Fibroblast of skin of abdomen (primary cell): ENCODE measurements at regions not wholly inside any gene's neighbourhood (a gene's known extent, or its start where the extent isn't known, plus 50 kb on each side); places are given as distances from the start of the nearest gene placed in this dataset.

Source experiments
- DNase-seq: peaks from one replicate; pipeline ENCODE4 v3.0.0-alpha.2; 2013

DNA sequence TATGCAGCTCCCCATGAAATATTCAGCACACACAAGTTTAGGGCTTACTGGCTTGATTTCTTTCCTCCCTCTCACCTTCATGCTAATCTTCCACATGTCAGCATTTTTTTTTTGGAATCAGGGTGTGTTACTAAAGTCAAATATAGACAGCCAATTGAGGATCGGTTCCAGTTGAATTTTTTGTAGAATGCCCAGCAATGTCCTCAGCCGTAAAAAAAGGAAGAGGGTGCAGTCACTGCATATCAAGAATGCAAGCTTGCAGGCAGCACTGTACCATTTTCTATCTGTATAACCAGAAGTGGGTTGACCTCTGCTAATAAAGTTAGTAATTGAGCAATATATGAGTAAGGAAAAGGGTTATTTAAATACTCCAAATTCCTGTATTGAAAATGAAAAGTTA, 51.4 kb upstream of the CHMP2B start:
- DNase-seq: no peak

DNA sequence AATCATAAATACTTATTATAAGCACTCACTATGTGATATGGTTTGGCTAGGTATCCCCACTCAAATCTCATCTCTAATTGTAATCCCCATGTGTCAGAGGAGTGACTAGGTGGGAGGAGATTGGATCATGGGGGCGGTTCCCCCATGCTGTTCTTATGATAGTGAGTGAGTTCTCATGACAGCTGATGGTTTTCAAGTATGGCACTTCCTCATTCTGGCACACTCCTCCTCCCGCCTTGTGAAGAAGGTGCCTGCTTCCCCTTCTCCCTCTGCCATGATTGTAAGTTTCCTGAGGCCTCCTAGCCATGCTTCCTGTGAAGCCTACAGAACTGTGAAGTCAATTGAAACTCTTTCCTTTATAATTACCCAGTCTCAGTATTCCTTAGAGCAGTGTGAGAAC, 53.3 kb upstream of the CHMP2B start:
- no peak for DNase-seq

DNA sequence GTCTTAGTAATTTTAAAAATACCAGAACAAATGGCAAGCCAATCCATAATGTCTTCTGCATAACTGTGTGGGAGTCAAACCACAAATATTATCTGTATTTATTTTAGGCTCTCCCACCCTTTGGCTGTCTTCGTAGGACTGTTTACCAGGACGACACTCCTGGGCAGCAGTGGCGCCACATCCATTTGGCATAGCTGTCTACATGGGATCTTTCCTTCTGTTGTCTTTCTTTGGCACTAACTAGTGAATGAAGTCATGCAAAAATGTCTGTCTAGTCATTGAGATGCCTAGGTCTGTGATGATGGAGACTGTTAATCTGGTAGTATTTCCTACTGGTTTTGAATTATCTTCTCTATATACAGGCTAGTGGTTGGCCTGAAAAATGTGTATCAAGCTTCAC, 54.0 kb upstream of the CHMP2B start:
- DNase-seq: no peak

DNA sequence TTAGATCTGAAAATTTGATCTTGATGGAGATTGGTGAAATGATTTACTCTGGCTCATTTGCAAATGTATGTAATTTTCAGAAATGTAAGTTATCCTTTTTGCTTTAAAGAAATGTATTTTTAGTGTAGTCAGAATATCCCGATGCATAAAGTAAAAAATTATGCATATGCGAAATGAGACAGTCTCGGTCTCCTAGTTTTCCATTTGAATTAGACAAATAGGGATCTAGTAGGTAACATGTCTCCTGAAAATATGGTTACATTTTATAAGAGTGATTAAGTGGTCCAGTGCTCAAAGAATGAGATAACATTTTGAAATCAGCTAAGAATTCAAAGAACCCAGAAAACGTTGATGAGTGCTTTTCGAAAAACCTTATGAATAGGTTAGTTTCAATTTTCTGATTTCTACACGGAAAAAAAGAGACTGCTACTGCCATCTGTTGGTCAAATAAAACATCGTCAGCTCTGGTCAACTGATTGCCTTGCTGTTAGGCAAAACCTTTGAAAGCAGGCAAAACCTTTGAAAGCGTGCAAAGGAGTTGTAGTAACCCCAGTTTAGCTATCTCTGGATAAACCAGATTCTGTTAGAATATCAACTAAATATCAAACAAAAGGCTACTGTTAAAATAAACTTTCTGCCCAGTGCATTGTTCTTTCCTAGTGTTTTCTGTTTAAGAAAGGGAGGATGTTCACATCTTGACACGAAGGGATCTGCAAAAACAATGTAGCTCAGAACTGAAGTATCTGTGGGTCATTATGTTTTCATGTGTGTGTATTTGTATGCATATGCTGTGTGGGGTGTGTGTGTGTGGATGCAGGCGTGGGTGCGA, 59.3 kb upstream of the CHMP2B start:
- DNase-seq: peak; percentile 58

DNA sequence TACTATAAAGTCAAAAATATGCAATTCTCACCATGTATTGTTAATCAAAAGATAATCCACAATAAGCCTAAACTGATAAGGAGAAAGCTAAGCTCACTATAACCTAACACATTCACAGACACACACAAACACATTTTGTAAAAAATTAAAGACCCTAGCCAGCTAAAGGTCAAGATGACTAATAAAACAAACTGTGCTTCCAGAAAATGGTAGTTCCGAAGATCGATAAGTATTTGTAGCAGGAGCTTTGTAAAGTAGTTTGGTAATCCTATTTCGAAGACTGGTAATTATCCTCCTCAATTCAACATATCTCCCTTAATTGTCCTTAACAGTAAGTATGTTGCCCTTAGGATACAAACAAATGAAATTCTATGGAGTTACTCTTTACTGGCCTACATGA, 62.9 kb upstream of the CHMP2B start:
- DNase-seq: no peak

DNA sequence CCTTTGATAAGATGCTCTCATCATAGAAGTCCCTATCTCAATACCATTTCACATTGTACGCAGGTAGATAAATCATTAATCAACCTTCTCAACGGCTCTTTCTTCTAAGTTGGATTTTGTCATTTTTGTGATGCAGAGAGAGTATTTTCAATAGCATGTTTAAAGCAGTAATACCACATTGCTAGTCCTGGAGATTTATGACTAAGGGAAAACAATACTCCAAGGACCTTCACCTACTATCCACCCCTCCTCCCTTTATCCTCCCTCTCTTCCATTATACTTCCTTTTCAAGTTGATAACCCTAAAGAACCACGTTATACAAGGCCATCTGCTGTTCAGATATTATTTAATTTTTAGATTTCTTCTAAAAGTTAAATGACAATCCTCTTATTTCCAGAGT, 65.3 kb upstream of the CHMP2B start:
- no peak for DNase-seq

DNA sequence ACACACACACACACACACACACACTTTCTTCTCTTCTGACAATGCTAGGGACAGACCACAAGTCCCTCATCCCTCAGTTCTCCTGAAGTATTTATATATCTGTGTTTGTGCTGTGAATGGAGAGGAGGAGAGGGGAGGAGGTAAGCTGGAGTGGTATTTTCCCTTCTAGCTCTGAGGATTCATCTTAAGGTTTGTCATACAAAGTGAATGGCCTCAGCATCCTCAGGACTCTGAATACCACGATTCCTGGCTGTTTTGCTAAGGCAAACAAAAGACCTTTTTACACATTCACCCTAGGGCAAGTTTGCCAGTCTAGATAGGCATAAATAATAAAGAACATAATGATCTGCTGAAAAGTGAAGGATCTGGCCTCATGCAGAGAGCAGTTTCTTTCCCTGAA, 65.7 kb upstream of the CHMP2B start:
- DNase-seq: no peak

DNA sequence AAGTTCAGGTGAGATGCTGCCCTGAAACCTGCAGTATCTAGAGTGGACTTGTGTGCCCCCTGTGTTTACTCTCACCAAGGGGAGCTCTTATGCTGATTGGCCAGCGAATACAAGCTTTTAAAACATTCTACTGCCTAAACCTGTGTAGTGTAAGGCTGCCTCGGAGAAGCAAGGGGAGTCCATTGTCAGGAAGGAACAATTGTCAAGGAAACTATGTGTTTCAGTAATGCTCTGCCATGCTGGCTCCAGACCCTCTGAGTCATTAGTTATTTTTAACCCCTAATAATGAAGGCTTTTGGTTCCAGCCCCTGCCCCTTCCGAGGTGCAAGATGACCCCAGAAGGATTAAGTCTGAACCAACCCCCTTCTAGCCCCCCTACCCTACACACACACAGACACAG, 66.1 kb upstream of the CHMP2B start:
- no peak for DNase-seq

DNA sequence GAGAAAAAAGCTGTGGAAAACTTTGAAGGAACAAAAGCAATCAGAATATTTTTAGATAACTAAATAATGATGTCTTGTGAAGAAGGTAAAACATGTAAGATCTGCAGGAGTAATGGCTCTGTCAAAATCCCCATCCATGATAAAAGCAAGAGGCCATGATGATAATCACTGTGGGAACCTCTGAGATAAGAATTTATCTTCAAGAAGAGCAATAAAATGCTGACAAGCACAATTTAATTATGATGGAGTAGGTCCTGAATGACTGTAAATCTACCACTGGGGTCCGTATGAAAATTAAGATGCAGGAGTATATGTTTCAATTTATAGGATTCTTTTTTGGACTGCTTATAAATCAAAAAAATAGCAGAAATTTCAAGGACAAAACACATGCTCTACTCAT, 68.3 kb upstream of the CHMP2B start:
- no peak for DNase-seq

DNA sequence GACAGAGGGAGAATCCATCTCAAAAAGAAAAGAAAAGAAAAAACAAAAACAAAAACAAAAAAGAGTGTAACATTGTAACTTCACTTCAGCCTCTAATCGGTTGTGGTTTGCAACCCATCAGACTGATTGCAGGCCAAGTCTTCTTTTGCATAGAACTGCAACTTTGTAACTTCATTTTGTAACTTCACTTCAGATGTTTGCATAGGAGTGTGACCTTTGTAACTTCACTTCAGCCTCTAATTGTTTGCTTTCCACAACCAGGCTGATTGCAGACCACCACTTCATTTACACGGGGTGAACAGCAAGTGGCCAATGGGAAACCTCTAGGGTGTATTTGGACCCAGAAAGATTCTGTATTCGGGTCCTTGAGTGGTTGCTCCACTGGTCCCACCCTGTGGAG, 79.1 kb upstream of the CHMP2B start:
- DNase-seq: no peak

DNA sequence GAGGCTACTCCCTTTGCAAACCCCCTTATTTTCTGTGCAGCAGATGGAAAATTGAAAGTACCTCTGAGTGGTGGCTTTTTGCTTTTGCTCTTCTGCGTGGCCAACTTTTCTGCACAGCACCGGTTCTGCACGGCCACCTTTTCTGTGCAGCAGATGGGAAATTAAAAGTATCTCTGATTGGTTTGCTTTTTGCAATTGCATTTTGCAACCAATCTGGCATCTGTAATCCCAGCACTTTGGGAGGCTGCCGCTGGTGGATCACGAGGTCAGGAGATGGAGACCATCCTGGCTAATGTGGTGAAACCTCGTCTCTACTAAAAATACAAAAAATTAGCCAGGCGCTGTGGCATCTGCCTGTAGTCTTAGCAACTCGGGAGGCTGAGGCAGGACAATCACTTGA, 79.5 kb upstream of the CHMP2B start:
- DNase-seq: no peak

DNA sequence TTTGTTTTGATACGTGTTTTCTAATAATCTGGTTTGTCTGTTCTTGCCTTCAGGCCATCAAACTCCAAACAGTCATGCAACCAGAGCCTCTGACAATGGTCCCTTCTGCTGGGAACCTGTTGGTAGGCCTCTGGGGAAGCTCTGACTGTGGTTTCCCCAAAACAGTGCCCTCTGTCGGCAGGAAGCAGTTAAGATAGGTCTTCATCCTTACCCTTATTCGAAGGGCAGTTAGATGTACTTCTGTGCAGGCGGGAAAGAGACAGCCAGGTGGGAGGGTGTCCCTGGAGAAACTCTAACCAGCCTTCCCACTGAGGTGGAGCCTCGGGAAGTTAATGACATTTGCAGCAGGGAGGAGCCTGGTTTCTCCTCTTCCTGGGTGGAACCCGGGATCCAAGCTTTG, 81.6 kb upstream of the CHMP2B start:
- DNase-seq: no peak

DNA sequence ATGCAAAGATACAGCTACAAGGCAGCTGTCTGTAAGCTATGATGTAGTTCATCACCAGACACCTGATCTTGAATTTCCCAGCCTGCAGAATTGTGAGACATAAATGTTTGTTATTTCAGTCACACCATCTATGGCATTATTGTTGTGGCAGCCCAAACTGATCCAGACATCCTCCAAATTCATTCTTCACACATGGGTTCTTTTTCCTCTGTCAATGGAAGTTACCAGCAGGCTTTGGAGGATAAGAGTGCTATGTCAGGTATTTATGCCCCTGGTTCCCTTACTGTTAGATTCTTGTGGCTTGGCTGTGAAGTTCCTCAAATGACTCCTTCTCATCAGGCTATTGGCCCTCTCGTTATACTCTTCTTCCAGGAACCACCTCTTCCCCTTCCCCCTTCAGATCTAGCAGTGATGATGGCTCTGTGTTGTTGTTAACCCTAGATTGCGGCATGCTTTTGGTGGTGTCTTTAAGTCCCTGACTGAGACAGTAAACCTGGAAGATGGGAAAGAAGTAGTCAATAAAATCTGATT, 91.0 kb upstream of the CHMP2B start:
- DNase-seq: peak; percentile 21

DNA sequence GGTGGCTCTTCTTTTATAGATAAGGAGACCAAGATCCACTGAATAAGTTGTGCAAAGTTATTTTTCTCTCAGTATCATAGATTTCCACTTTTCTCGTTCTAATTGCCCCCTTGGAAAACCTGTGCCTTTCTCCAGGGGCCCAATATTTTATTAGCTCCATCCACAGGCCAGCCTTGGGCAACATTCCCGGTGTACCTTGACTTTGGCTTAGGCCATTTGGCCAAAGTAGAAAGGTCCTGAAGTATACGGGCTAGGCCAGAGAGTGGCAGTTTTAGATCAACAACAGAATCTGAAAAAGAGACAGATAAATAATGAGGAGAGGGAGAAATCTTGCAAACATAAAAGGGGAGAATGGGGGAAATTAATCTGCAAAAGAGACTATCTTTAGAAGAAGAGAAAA, 91.7 kb upstream of the CHMP2B start:
- DNase-seq: no peak

DNA sequence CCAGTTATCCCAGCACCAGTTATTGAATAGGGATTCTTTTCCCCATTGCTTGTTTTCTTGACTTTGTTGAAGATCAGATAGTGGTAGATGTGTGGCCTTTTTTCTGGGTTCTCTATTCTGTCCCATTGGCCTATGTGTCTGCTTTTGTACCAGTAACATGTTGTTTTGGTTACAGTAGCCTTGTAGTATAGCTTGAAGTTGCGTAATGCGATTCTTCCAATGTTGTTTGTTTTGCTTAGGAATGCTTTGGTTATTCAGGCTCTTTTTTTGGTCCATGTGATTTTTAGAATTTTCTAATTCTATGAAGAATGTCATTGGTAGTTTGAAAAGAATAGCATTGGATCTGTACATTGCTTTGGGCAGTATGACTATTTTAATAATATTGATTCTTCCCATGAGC, 94.3 kb upstream of the CHMP2B start:
- no peak for DNase-seq

DNA sequence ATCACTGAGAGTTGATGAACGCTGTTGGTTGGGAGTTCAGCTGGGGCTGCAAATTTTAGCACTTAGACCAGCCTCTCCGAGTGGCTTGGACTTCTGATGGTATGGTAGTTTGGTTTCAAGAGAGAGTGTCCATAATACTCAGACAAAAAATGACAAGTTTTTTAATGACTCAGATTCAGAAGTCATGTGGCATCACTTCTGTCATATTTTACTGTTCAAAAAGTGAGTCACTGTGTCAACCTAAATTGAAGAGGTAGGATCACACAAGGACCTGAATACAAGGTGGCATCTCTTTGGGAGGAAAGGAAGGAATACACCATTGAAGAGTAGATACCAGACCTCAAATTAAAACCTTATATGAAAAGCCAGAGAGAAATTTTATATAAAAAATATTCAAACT, 99.1 kb upstream of the CHMP2B start:
- no peak for DNase-seq

DNA sequence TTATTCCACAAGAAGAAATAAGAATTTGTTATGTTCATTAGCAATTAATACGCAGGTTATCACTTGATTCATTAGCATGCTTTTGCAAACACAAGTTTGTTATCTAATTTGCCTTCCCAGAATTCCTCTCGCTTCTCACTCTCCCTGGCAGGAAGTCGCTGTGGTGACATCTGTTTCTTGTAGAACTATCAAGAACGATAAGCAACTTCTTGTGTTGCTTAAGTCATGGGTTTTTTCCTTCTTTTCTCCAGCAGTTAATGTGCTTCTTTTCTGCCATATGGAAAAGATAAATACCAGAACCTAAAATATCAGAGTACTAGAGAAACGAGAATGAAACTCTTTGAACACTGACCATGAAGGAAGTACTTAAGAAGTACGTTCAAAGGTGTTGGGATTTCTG, 99.8 kb upstream of the CHMP2B start:
- peak; percentile 13 for DNase-seq

DNA sequence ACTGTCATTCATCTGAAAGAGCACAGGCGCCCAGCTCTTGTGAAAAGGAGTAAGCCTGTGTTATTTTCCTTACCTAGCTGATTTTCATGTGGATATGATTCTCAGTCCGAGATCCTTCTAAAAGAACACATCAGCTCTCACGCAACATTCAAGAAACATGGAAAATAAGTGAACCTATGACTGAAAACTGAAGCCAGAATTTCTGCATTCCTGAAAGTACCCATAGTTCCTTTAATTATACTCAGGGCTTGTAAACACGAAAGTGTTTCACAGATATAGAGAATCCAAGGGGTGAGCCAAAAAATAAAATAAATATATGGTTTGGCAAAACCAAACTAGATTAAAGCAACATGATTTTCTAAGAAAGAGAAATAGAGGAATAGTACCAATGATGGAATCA, 100.8 kb upstream of the CHMP2B start:
- DNase-seq: no peak

DNA sequence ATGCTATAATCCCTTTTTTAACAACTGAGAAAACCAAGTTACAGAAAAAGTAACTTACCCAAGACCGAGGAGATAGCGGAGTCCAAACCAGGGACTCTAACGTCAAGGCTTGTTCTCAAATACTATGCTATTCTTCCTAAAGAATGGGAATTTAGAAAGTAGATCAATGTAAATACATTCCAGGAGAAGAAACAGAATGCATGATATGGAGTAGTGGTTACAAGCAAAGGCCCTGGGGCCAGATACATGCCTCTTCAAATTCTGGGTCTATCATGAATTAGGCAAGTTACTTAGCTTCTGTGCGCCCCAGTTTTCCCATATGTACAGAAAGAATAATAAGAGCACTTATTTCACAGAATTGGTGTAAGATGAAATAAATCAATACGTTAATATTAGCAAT, 102.0 kb upstream of the CHMP2B start:
- DNase-seq: no peak

DNA sequence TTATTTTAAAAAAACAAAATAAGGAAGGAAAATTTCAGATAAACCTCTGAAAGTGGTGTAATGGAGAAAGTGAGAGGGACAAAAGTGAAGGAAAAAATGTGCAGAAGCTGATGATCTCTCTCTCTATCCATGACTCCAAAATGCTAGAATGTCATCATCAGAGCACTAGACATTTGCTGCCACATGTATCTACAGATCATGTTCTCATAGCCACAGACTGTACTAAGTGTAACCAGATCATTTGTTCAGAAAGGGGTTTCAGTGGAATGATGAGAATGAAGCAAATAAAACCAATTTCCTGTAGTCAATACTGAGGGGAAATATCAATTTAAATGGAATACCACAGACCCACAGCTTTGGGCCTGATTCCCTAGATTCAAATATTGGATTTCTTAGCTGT, 104.3 kb upstream of the CHMP2B start:
- DNase-seq: no peak

DNA sequence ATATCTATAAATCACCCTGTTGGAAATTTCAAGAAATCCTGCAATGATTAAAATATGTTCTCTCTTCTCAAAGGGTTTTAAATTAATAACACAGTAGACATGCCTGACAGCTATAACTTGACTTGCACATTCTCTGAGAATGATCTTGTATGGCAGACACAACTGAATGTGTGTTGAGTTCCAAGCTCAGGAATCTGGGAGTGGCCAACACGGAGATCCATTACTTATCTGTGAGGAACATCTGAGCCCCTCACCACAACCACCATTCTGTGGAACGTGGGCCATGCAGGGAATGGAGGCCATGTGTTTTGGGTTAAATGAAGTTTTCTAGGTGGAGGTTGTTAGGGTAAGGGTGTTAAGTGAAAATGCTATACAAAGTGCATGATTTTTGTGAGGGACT, 105.3 kb upstream of the CHMP2B start:
- DNase-seq: peak; percentile 60

DNA sequence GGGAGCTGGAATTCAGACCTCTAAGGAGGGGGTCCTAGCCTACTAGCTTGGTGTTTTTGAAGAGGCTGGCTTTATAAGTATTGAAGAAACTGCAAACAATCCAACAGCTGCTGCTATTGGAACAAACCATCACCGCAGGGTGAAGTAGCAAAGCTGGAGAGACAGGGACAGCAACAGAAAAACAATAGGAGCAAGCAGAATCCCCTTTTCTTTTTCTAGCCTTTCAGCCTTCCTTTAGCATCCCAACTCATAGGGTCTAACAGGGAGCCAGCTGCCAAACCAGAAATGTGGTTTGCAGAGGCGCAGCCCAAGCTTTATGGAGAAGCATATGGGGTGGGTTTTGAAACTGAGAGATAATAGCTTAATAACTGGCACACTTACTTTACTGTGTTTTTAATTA, 106.2 kb upstream of the CHMP2B start:
- peak; percentile 4 for DNase-seq

DNA sequence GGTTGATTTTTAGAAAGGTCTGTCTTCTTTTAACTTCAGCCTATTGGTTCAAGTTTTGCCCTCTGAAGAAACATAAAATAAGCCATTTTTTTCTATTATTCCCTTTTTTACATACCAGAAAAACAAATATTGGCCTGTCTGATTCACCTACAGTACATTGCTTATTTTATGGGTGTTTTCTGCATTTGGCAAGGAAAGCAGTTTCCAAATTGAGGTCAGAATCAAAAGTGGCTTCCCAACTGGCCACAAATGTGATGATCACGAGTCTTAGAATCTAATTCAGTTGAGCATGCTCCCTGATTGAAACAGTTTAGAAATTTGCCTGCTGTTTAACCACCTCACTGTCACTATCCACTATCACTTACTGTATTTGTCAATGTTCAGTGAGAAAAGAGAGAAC, 106.9 kb upstream of the CHMP2B start:
- DNase-seq: no peak

DNA sequence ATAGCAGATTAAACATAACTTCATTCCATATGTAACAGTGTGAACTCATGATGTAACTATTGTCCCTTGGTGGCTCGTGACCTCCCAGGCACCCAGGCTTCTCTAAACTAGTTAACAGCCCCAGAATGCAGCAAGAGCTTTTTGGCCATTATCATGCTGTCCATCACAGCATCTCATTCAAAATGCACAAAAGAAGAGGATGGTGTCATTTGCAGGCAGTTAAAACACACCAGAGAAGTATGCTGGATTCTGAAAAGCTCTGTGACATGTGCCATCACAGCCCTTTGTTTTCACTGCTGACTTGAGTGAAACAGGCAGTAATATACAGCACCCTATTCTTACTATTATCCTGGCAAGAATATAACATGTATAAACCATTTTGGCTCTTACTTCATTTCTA, 117.6 kb upstream of the CHMP2B start:
- DNase-seq: no peak
